Keratinocyte (primary cell): ENCODE measurements at regions not wholly inside any gene's neighbourhood (a gene's known extent, or its start where the extent isn't known, plus 50 kb on each side); places are given as distances from the start of the nearest gene placed in this dataset.

ENCODE experiments used
- EZH2 ChIP-seq: IDR thresholded peaks from one replicate; pipeline ENCODE4 v1.6.1; 2012; ENCODE audit warnings: inconsistent platforms, mild to moderate bottlenecking, low read length, moderate library complexity
- TF ChIP-seq, protein P1 (sequence below), 3 experiments: IDR thresholded peaks in 1 of 3; conservative IDR thresholded peaks in 1 of 3; optimal IDR thresholded peaks in 1 of 3; 2 replicates in 2 of 3; 3 replicates in 1 of 3; pipeline versions ENCODE3 to v1.5.1; 2011; ENCODE audit warnings: low read length in 3 of 3, mild to moderate bottlenecking in 3 of 3, moderate library complexity in 2 of 3, control low read depth in 1 of 3, inconsistent platforms in 1 of 3; ENCODE audit not compliant: insufficient read depth in 2 of 3; ENCODE audit errors: extremely low read depth in 1 of 3

DNA sequence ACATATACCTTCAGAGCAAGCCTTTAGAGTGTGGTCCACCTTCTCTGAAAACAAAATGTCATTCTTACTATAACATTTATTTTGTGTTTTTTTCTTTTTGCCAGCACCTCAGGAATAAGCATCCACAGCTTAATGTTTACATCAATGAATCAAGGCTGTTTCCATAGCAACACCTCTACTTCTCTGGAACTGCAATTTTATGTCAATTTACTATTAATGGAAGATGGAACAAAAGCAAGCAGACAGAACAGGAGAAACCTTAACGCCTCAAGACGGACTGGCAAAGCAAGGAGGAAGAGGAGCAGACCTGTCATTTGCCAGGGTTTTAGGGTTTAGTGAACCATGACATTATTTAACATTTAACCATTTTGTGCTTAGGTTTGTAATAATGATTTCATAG is 63.1 kb downstream of the PRR15 start:
- TF ChIP-seq, protein P1, sequence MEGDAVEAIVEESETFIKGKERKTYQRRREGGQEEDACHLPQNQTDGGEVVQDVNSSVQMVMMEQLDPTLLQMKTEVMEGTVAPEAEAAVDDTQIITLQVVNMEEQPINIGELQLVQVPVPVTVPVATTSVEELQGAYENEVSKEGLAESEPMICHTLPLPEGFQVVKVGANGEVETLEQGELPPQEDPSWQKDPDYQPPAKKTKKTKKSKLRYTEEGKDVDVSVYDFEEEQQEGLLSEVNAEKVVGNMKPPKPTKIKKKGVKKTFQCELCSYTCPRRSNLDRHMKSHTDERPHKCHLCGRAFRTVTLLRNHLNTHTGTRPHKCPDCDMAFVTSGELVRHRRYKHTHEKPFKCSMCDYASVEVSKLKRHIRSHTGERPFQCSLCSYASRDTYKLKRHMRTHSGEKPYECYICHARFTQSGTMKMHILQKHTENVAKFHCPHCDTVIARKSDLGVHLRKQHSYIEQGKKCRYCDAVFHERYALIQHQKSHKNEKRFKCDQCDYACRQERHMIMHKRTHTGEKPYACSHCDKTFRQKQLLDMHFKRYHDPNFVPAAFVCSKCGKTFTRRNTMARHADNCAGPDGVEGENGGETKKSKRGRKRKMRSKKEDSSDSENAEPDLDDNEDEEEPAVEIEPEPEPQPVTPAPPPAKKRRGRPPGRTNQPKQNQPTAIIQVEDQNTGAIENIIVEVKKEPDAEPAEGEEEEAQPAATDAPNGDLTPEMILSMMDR (optimal IDR thresholded peaks at IDR 0.05 in 1 of 3, IDR thresholded peaks at IDR 0.05 in 1 of 3, conservative IDR thresholded peaks at IDR 0.05 in 1 of 3; ENCODE audit: extremely low read depth in 1 of 3, insufficient read depth in 2 of 3, low read length in 3 of 3), result no peak
- no peak for TF ChIP-seq EZH2
